Activated gamma-delta T cell treated with Interleukin-2 at 50 U/mL for 16 hours (primary cell): ENCODE measurements at regions not wholly inside any gene's neighbourhood (a gene's known extent, or its start where the extent isn't known, plus 50 kb on each side); places are given as distances from the start of the nearest gene placed in this dataset.
"Not testable (repeated sequence)": the region's sequence is repeated elsewhere in the genome, so short reads cannot be mapped to it uniquely, and the experiment has no call there.

ENCODE experiments used
- DNase-seq: peaks from one replicate; pipeline ENCODE4 v3.0.0-alpha.2; 2020

GRCh38 chr13:59043016-59043415 lies 1120.7 kb downstream of the DIAPH3 start:
- DNase-seq, result no peak

GRCh38 chr13:59047546-59047945 lies 1116.2 kb downstream of the DIAPH3 start:
- no peak for DNase-seq

- DNase-seq, result no peak
Measured at GRCh38 chr13:59061621-59062020, 1102.1 kb downstream of the DIAPH3 start.

GRCh38 chr13:59064042-59064441 lies 1099.7 kb downstream of the DIAPH3 start:
- no peak for DNase-seq

- not testable (repeated sequence) for DNase-seq
Measured at GRCh38 chr13:59076386-59076785, 1087.3 kb downstream of the DIAPH3 start.

- DNase-seq, result no peak
Measured at GRCh38 chr13:59086147-59086546, 1077.6 kb downstream of the DIAPH3 start.

GRCh38 chr13:59088716-59089115 lies 1075.0 kb downstream of the DIAPH3 start:
- no peak for DNase-seq

GRCh38 chr13:59094181-59094580 lies 1069.5 kb downstream of the DIAPH3 start:
- DNase-seq, result no peak

- no peak for DNase-seq
Measured at GRCh38 chr13:59099182-59099974, 1064.3 kb downstream of the DIAPH3 start.

GRCh38 chr13:59103004-59103768 lies 1060.5 kb downstream of the DIAPH3 start:
- DNase-seq, result no peak

GRCh38 chr13:59111751-59112171 lies 1052.0 kb downstream of the DIAPH3 start:
- no peak for DNase-seq

- DNase-seq, result no peak
Measured at GRCh38 chr13:59112221-59112718, 1051.5 kb downstream of the DIAPH3 start.

- no peak for DNase-seq
Measured at GRCh38 chr13:59119475-59119874, 1044.3 kb downstream of the DIAPH3 start.

- DNase-seq, result no peak
Measured at GRCh38 chr13:59120297-59120843, 1043.4 kb downstream of the DIAPH3 start.

- DNase-seq, result no peak
Measured at GRCh38 chr13:59121507-59121906, 1042.2 kb downstream of the DIAPH3 start.

- no peak for DNase-seq
Measured at GRCh38 chr13:59126474-59126873, 1037.3 kb downstream of the DIAPH3 start.

- no peak for DNase-seq
Measured at GRCh38 chr13:59133903-59134302, 1029.8 kb downstream of the DIAPH3 start.

- no peak for DNase-seq
Measured at GRCh38 chr13:59144700-59145099, 1019.0 kb downstream of the DIAPH3 start.

- DNase-seq, result no peak
Measured at GRCh38 chr13:59145381-59145780, 1018.3 kb downstream of the DIAPH3 start.

- no peak for DNase-seq
Measured at GRCh38 chr13:59157181-59157580, 1006.5 kb downstream of the DIAPH3 start.

- no peak for DNase-seq
Measured at GRCh38 chr13:59166174-59166573, 997.6 kb downstream of the DIAPH3 start.

GRCh38 chr13:59172076-59172475 lies 991.7 kb downstream of the DIAPH3 start:
- DNase-seq, result no peak

GRCh38 chr13:59176775-59177174 lies 987.0 kb downstream of the DIAPH3 start:
- DNase-seq, result no peak

GRCh38 chr13:59178344-59178743 lies 985.4 kb downstream of the DIAPH3 start:
- no peak for DNase-seq
